SIG-M5 treated with dmso at 0.1 percent for 504 hours (cell line): ENCODE measurements at regions not wholly inside any gene's neighbourhood (a gene's known extent, or its start where the extent isn't known, plus 50 kb on each side); places are given as distances from the start of the nearest gene placed in this dataset.
A peak's percentile ranks its signal among the peaks of the same experiment; 100 is the strongest.

Experiments
- DNase-seq: peaks from one replicate; lab custom pipeline; 2025; ENCODE audit not compliant: unreplicated experiment; lab: John Stamatoyannopoulos, UW

DNA sequence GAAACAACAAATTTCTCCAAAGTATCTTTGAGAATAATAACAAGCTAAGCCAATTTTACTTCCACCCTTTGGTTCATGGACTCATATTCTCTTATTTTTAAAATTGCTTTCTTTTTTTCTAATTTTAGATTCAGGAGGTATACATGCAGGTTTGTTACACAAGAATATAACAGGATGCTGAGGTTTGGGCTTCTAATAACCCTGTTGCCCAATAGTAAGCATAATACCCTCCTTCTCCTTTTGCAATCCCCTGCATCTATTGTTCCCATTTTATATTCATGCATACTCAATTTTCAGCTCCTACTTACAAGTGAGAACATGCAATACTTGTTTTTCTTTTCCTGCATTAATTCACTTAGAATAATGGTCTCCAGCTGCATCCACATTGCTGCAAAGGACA is 202.3 kb upstream of the FSTL5 start:
- peak; percentile 56 for DNase-seq

DNA sequence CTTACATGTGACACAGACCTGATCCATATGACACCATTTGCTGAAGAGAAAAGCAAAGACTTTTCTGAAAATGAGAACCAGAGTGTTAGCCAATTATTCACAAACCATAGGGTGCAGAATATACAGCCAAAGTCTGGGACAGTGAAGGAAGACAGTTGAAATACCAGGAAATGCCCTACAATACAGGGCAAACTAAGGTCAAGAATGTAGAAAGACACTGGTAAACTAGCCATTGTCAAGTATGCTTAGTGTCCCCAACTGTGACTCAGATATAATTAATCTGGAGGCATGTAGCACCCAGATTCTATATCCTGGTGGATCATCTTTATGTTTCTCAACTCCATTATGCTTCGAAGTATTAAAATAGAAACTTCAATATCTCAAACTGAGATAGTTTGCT is 200.9 kb upstream of the FSTL5 start:
- peak; percentile 12 for DNase-seq

GRCh38 chr4:162360369-162361149 is 196.8 kb upstream of the FSTL5 start:
- DNase-seq = no peak

DNA sequence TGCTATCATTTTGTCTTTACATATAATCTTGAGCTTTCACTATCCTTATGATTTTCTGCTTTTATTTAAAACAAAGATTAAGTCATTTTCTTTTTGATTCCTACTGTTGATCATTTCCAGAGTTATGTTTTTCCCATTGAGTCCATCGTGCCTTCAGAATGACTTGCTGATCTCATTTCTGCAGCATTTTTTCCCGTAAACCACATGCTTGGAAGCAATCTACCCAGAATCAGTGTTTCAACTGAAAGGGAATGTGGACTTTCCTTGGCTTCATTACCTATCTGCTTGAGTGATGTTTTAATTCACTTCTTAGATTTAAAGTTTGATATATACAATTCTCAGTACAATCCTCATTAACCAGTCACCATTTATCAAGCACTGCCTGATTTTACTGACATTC is 192.4 kb upstream of the FSTL5 start:
- no peak for DNase-seq

DNA sequence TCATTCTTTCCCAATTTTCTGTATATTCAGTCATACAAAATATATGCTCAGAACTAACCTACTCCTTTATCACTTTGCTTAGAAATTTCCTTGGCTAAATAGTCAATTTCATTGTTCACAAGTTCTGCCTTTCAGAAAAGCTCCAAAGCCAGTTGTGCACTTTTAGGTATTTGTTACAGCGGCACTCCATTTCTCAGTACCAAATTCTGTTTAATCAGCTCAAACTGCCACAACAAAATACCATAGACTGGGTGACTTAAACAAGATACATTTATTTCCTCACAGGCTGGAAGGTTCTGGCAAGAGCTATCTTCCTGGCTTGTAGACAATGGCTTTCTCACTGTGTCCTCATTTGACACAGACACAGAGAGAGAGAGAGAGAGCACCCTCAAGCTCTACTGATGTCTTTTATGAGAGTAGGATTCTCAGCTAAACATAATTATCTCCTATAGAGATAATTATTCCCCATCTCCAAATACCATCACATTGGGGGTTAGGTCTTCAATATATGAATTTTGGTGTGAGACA is 188.8 kb upstream of the FSTL5 start:
- DNase-seq = no peak

DNA sequence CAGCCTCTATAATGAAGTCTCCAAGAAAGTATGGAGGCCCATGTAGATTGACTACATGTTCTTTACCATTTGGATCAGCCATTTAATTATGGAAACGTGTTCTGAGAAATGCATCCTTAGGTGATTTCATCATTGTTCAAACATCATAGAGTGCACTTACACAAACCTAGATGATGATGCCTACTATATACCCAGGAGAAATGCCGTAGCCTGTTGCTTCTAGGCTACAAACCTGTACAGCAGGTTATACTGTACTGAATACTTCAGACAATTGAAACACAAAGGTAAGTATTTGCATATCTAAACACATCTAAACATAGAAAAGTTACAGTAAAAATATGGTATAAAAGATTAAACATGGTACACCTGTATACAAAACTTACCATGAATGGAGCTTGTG is 186.5 kb upstream of the FSTL5 start:
- peak; percentile 58 for DNase-seq

DNA sequence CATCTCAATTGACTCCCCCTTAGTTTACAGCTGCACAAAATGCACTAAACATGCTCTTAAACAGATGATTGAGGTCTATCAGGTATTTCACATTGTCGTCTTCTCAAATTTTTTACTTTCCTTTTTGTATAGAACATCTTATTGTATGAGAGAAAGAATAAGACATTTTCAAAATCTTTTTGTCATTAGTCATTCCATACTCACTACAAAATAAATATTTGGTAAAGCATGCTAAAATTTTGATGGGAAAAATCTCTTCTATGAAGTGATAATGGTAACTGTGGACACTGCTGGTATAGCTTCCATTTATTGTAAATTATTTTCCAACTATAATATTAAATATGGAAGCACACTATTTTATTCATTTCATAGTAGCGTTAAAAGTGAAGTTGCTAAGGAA is 185.6 kb upstream of the FSTL5 start:
- DNase-seq = no peak

- no peak for DNase-seq
Measured at GRCh38 chr4:162347842-162348213, 184.0 kb upstream of the FSTL5 start.

GRCh38 chr4:162347156-162347841 is 183.5 kb upstream of the FSTL5 start:
- no peak for DNase-seq

DNA sequence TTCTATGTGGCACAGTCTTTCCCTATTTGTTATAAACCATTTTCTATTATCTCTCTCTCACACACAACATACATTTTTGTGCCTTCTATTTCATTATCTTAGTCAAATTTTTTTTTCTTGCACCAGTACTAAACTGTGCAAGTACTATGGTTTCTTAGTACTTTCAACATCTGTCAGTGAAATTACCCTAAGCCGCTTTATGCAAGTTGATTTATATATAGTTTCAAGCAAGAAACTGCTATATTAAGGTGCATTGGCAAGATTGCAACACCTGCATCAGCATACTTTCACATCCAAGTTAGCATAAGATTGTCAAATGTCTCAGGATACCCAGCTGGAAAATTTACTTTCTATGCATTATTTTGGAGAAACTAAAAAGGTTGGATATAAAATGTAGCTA is 180.2 kb upstream of the FSTL5 start:
- no peak for DNase-seq

DNA sequence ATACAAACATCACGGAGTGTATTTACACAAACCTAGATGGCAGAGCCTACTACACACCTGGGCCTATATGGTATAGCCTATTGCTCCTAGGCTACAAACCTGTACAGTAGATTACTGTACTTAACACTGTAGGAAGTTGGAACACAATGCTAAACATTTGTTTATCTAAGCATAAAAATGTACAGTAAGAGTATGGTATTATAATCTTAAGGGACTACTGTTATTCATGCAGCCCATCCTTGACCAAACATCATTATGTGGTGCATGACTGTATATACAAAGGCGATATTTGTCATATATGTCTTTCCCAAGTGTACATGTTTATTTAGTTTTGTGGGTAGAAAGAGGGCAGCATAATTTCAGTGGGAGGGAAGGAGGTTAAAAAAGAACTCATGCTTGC is 177.7 kb upstream of the FSTL5 start:
- DNase-seq = no peak

GRCh38 chr4:162323919-162324318 is 160.1 kb upstream of the FSTL5 start:
- no peak for DNase-seq

DNA sequence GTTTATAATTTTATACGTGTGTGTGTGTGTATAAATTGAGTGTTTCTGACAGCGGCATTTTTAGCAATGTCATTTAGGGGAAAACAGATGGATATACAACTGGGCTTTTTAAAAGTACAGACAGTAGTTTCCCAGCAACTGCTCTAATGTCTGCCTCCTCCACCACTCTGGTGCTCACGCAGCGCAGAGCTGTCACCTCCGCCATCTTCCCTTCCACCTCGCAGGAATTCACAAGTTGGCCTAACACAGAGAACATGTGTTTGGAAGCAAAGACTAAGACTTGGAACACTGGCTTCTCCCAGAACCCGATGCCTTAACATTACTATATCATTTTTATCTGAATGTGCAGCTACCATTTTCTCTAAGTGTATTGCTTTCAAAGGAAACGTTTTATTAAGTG is 158.3 kb upstream of the FSTL5 start:
- no peak for DNase-seq

- DNase-seq = no peak
Measured at GRCh38 chr4:162285753-162286152, 122.0 kb upstream of the FSTL5 start.

DNA sequence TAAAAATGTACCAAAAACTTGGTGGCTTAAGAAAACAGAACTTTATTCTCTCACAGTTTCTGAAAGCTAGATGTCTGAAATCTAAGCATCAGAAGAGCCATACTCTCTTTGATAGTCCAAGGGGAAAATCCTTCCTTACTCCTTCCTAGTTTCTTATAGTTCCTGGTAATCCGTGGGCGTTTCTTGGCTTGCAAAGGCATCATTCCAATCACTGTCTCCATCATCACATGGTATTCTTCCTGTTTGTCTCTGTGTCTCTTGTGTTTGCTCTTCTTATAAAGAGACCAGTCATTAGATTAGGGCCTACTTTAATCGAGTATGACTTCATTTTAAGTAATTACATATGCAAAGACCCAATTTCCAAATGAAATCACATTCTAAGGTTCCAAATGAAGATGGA is 118.9 kb upstream of the FSTL5 start:
- no peak for DNase-seq

GRCh38 chr4:162274354-162274753 is 110.6 kb upstream of the FSTL5 start:
- peak; percentile 73 for DNase-seq

GRCh38 chr4:162272215-162272614 is 108.4 kb upstream of the FSTL5 start:
- no peak for DNase-seq

- DNase-seq = no peak
Measured at GRCh38 chr4:162268911-162269310, 105.1 kb upstream of the FSTL5 start.

- no peak for DNase-seq
Measured at GRCh38 chr4:162265802-162266201, 102.0 kb upstream of the FSTL5 start.

DNA sequence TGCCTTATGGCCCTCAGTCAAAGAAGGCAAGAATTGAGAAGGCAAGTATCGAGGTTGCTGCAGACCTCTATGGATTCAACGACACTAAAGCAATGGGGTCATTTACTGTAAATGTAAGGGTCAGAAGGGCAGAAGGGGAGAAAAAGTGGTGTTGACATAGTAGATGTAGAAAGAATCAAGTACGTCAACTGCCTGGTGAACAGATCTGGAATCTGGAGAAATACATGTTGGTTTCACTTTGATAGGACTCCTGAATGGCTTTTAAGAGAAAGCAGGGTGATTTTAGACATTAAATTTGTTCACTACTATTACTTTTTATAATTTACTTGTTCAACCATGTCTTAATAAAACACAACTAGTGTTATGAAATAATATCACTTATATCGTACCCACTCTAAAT is 81.3 kb upstream of the FSTL5 start:
- DNase-seq = no peak

DNA sequence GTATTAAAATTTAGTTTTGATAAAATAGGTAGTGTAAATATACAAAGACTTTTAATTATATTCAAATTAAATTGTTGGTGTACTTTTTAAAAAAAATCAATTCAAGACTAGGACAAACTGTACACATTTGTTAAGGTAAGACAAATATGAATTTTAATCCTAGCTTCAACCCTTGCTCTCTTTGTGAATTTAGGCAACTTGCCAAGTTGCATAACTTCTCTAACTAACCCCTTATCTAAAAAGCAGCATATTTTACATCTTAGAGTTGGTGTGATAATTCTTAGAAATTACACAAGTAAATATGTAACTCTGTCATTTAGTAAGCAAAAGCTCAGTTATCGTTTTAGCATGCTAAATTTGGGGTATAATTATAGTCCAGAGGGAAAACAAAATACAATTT is 78.1 kb upstream of the FSTL5 start:
- DNase-seq = no peak

GRCh38 chr4:162239992-162240769 is 76.4 kb upstream of the FSTL5 start:
- DNase-seq = no peak
